ENCODE measurements at regions not wholly inside any gene's neighbourhood (a gene's known extent, or its start where the extent isn't known, plus 50 kb on each side); places are given as distances from the start of the nearest gene placed in this dataset.

DNA sequence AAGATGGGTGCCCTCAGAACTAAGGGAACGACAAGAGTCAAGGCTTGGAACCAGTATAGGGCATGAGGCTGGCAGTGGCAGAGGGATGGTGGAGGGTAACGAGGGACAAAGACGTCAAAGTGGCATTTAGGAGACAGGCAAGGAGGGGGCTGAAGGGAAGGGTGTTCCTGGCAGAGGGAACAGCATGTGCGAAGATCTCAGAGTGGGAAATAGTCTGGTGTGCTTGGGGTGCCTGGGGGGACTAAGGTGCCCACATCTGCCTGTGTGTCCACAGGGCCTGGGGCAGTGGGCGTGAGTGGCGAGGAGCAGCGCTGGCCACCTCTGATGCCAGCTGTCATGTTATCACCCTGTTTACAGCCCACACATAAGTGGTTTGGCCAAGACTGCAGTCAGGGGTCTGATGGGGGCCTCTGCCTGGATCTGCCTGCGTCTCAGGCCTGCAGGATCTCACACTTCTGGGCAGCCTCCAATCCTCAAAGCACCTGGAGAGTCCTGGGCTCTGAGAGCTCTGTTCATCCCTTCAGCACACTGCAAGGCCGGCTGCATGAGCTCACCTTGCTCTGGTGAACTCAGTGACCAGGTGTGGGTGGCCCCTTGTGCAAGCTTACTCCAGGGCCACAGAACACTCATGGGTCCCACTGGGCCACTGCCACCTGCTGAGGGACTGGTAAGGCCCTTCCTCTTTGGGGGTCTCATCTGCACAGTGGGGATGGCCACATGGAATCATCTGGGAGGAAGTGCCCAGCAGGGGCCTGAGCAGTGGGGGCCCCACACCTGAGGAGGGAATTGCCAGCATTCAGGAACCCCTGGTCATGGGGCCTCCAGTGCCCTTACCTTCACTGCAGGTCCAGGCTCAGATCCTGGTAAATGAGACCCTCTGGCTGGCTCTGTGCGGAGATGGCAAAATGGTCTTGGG, 89.7 kb upstream of the SHISAL1 start:
- no peak for DNase-seq

DNA sequence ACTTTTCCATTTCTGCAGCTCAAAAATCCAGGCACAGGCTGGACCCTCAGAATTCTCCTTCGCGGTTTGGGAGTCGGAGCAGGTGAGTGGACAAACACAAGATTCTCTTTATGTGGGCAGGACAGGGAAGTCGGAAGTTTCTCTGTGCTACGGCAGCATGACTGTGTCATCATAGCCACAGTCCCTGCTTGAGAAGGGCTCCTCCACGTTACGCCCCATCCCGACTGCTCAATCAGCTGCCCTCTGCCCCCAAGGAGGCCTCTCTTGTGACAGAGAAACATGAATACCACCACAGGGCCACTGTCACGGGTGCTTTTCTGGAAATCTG, 89.0 kb upstream of the SHISAL1 start:
- no peak for DNase-seq

DNA sequence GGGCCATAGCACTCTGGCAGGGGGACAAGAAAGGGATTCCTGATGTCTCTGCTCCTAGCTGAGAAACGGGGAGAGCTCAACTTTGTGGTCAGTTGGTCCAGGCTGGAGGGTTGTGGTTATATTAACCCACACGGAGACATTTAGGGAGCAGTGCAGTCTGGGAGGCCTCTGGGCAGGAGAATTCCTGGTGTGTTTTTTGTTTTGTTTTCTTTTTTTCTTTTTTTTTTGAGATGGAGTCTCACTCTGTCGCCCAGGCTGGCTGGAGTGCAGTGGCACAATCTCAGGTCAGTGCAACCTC, 88.0 kb upstream of the SHISAL1 start:
- DNase-seq: no peak

DNA sequence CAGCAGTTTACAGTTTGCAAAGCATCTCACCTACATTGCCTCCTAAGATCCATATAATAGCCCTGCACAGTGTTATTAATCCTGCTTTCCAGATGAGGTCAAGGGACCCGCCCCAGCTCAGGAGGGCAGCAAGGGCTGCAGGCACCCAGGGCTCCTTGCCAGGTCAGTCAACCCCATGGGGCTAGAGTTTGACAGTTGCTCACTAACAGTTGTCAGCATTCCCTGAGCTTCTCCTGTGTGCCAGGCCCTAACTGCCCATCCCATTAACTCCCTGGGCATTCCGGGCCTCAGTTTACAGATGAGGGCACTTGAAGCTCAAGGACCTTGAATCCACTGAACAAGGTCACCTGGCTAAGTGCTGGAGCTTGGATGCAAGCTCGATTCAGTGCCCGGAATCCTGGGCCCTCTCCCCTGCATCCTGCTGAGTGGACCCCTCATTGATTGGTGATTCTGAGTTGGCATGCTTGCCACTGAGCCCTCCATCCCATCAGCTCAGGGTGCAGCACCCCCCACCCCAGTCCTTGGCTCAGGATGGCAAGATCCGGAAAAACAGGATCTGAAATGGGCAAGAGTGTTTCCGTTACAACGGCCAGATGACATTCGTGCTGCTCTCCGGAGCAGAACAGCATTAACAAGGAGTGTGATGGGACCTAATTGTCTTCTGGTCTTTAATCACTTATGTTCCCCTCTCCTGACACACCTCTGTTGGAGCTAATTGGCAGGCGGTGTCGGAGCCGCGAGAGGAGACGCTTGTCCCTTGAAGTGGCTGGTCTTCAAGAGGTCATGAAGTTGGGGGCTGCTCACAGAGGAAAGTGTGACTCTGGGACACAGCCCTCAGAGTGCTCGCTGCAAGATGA, 87.4 kb upstream of the SHISAL1 start:
- DNase-seq: no peak

DNA sequence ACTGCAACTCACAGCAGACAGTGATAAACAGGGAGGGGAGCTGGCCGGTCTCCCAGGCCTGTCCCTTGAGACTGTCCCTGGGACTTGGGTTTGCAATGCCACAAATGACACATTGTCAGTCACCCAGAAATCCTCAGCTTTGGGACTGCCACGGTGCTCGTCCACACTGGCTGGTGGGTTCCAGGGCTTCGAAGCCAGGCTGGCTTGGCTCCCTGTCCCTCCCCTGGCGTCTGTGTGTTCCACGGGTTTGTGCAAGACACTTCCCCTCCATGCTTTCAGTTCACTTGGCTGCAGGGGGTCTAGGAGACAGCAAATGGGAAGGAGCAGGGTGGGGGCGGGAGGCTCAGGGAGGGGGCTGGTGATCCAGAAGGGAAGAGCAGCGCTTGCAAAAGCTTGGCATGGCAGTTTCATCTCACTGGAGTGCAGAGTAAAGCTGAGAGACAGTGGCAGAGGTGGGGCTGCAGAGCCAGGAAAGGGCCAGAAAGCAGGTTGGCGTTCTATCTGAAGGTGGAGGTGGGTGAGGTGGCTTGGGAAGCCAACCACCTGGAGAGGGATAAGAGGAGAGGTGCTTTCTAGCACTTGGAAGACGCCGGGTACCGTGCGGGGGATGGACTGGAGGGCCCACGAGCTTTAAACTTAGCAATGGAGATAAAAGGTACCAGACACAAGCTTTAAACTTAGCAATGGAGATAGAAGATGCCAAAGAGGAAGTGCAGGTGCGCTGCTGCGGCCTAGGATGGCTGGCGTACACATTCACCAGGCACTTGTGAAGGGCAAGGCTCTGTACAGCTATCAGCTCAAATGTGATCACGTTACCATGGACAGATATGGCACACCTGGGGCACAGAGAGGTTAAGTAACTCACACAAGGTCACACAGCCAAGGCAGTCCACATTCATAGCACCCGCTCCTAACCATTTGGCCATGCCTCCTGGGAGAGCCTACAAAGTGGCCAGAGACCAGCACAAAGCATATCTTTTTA, 86.4 kb upstream of the SHISAL1 start:
- DNase-seq: no peak

DNA sequence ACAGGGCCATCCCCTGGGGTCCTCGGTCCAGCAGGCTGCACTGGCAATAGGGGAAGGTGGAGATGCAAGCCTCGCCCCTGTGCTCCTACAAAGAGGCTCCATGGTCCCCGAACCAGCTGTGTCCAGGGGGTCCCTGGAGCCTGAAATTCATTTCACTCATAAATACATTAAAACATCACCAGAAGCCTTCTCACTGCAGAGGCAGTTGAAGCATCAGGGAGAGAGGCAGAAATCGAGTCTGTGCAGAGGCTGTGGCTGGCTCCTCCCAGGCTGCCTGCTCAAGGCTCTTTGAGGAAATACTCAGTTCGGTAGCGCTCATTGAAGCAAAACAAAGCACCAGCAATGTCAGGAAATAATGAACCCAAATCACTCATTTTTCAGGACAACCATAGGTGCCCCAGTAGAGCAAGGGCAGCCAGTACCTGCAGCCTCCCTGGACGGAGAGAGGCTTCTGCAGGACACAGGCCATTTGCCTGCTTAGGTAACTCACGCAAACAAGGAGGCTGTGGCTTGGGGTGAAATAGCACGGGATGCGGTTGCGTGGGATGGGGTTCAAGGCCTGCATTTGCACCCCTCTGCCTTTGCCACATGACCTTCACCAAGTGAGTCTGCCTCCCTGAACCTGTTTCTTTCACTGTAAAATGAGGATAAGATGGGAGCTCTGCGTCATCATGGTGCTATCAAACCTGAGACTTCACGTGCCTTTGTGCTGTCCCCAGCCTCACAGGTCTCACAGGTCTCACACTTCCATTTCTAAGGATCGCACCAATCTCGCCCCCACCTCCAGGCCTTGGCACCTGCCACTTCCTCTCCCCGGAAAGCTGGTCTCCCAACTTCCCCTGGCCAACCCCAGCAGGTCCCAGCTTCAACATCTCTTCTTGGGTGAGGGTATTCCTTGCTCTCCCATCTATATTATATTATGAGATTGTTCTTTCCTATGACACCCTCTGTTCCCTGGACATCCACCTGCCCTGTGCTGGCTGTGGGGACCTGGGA, 84.3 kb upstream of the SHISAL1 start:
- no peak for DNase-seq

DNA sequence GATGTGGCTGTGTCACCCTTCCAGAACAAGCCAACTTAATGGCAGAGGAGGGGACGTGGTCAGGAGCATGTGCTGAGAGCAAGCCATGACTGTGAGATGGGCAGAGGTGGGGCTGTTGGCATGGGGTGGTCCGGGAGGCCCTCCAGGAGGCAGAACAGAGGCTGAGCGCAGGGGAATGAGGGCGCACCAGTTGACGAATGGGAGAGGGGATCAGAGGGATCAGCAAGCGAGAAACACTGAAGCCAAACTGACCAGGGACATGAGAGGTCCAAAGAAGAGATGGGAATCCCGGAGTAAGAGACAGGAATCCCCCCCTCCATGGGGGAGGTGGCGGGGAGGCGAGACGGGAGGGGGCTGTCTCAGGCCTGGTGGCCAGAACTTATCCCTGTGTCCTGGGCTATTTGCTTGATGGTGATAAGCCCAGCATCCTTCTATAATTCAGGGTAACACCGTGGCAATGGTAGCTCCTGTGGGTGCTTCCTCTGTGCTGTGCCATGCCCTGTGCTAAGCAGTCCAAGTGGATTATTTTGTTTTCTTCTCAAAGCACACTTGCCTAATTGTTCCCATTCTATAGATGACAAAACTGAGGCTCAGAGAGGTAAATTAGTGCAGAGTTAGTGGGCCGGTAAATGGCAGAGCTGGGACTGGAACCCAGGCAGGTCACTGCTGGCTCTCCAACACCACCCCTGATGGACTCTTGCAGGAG, 83.4 kb upstream of the SHISAL1 start:
- no peak for DNase-seq

DNA sequence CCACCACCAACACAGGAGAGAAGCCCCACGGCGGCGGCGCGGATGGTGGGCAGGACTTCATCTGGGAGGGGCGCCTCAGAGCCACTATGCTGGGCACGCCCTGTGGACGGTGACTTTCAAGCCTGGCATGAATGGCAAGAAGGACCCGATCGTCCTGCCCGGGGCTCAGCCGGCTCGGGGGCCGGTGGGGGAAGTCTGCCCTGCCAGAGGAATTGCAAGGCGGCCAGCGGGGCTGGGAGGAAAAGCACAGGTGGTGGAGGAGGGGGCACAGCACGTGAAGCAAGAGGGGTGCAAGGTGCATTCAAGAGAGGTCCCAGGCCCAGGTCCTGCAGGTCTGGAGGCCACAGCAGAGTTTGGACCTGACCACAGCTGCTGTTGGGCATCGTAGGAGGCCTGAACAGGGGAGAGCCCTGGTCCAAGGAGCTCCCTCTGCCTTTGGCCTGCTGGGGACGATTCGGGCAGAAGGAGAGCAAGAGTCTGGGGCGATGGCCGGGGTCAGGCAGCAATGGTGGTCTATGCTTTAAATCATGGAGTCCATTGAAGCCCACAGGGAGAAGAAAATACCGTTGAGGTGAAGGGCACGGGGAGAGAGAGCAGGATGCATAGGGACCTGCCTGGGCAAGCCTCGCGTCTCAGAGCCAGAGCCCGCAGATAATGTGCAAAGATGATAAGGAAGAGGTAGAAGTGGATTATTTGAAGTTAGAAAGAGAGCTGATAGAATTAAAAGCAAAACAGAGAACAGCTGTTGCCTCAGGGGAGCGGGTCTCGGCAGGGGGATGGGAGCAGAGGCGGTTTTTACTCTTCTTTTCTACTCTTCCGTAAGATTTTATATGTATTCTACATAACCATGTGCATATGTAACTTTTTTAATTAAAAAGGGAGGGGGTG, 82.6 kb upstream of the SHISAL1 start:
- no peak for DNase-seq

DNA sequence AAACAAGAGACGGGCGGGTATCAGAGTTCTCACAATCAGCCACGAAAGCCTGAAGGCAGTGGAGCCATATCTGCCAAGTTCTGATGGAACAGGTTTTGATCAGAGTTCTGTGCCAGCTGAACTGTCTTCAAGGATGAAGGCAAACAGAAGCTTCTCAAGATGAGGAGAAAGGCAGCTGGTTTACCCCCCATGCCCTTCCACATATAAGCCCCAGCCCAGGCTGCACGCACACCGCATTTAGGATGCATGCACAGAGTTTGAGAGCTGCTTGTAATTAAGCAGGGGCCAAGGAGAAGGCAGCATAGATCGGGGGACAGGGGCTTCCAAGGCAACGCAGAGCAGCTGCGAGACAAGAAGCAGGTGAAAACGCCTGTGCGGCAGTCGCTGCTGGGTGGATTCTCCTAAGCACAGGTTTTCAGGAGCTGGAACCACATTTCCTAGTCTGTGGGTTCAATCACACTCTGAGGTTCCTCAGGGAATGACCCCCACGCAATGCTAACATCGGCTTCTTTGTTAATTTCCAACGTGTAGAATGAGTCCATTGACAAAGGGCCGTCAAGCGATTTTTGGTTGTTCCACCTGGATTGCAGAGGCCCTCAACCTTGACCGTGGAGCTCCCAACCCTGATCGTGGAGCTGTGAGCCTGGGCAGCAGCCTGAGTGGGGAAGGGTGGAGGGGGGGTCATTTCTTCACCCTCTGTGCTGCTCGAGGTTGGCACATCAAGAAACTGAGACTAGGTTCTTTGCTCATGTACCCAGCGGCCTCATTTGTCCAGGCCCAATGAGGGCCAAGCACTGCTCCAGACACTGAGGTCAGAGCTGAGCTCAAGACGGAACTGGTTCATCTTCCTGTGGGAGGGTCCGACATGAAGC, 81.7 kb upstream of the SHISAL1 start:
- no peak for DNase-seq

DNA sequence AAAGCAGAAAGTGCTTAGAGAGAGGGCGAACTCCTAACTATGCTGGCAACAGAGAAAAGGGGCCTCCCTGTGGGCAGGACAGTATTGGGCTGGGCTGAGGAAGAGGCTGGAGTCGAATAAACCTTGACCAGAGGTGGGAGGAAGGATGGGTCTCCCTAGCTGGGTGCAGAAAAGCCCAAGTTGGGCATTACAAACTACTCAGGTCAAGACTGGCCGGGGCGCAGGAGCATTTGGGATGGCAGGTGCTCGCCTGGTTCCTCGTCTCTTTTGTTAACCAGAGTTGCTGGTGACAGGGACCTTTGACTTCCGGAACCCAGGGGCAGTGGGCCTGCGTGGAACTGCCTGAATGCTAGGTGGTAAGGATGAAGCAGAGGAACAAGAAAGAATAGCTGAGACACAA, 80.3 kb upstream of the SHISAL1 start:
- DNase-seq: no peak

DNA sequence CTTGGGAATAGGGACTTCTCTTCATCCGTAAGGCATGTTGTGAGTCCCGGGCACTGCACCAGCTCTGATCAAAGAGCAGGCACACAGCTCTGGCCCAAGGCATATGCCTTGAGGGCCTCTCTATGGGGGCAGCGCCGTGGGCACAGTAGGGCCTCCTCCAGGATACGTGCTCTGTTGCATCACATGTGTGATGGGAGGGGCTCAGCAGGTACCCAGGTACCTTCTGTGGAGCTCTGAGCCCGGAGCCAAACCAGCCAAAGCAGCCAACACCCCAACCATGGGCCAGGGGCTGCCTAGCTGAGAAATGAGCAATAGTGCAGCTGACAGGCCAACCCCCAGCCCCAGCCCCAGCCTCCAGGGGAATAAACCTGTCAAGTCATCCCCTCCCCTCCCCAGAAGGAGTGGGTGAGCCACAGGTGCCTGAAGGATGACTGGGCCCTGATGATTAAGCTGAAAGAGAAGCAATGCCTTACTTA, 79.7 kb upstream of the SHISAL1 start:
- DNase-seq: no peak

DNA sequence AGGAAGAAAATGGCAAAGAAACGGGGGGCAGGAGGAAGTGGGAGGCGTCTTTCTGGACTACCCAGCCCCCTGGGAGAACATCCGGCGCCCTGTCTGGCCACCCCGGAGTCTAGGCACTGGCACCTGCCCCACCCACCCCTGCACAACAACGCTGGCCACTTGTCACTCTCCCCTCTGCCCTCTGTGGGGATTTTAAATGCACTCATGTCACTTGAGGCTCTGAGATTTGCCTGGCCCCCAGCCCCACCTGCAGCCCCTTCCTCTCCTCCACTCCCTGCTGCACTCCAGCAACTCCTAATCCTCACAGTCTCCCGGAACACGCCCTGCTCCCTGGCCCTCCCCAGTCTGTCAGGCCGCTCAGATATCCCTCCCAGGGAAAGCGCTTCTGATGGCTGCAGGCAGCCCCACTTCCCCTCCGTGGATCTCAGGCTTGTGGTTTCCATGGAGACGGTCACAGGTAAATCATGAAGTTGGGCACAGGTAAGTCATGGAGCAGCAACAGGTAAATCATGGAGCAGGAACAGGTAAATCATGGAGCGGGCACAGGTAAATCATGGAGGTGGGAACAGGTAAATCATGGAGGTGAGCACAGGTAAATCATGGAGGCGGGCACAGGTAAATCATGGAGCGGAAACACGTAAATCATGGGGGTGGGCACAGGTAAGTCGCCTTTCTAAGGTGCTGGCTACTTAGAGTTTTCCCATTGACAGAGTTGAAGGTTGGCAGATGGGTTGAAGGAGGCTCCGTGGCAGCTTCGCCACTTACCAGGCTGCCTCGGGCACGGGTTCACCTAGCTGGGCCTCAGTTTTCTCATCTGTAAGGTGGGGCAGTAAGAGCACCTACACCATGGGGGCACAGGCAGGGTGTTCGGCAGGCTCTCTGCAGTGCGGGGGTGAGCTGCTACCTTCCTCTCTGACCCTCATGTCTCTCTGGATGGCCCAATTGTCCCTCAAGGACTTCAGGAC, 79.0 kb upstream of the SHISAL1 start:
- DNase-seq: peak; percentile 73

DNA sequence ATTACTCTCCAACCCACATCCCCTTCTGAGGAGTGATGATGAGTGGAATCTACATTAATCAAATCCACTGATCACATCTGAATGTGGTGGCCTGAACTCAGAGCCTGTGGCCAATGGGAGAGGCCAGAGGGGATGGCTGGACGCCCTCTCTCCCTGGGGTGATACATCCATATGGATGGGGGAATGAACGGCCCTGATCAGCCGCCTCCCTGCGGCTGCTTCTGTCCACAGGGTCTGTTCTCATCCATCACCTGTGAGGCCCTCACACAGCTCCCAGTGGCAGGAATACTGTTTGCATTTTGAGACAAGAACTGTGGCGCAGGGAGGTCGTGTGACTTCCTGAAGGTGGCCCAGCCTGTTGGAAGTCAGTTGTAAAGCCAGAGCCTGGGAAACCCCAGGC, 78.3 kb upstream of the SHISAL1 start:
- no peak for DNase-seq

DNA sequence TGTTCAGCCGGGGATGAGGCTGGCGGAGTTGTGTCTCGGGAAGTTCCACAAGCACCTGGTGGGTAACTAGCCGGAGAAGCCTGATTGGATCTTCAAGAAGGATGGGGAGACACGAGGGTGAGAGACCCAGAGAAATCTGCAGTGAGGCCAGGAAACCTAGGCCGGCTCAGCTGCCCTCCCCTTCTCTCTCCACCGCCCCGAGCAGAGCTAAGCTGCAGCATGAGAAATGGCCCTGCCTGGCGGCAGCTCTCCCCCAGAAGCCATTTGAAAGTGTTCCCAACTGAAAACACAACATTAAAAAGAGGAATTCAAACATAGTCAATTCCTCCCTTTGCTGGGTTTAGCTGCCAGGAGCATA, 77.8 kb upstream of the SHISAL1 start:
- no peak for DNase-seq

DNA sequence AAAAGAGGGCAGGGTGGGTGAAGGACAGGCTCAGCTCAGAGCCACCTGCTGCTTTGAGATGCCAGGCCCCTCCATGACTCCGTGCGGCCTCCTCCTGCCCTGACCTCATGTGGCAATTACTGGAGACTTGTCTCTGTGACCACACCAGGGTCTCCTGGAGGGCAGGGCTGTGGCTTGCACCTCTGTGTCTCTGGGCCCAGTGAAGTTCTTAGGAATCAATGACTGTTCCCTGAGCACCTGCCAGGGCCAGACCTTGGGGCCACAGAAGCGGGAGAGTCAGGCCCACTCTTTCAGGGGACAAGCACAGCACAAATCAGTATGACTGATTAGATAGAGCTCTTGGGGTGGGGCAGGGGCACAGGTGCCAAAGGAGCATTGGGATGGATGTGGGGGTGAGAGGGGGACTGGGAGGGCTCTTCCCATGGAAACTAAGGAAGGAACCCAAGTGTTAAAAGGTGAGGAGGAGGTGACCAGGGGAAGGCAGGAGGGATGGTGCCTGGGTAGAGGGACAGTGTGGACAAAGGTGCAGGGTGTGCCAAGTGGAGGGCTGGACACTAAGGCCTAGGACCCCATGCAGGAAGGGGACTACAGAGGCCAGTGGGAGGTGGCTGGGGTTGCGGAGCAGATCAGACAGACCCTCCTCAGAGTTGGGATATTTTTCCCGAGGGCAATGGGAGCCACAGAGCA, 77.3 kb upstream of the SHISAL1 start:
- DNase-seq: no peak

DNA sequence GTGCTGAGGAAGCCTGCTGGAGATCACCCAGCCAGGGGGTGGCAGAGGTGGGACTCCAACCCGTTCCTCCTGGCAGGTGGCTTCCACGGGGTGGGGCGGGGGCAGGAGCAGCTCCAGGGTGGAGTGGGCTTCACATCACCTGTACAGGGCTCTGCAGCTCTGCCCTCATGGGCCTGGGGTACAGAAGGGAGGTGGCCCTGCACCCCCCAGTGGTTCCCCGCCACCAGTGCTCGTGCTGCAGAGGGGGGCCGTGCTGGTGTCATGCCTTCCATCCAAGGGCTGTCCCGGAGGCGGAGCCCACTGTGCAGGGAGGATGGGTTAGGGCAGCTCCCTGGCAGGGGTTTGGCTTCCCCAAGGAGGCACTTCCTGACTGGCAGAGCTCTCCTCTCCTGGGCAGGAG, 76.4 kb upstream of the SHISAL1 start:
- no peak for DNase-seq

DNA sequence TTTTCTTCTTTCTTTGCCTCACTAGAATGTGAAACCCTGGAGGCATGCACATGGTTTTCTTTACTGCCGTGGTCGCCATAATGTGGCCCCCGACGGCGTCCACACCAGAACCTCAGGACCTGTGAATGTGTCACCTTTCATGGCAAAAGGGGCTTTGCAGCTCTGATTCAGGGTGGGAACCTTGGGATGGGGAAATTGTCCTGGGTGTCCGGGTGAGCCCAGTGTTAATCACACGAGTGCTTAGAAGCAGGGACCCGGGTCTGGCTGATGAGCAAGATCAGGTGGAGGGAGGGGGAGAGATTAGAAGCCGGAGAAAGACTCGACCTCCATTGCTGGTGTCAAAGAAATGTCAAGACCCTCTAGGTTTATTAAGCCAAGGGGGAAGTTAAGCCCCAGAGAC, 74.7 kb upstream of the SHISAL1 start:
- DNase-seq: no peak

All from DMS153 (cell line).